GM10266 (cell line): ENCODE measurements at regions not wholly inside any gene's neighbourhood (a gene's known extent, or its start where the extent isn't known, plus 50 kb on each side); places are given as distances from the start of the nearest gene placed in this dataset.

Source experiments
- DNase-seq: peaks from one replicate; pipeline ENCODE4 v3.0.0; 2012; ENCODE audit errors: extremely low spot score
- TF ChIP-seq, protein P1 (sequence below): IDR thresholded peaks from 2 replicates; pipeline ENCODE4 v1.5.1; 2012; ENCODE audit warnings: mild to moderate bottlenecking, low read depth; ENCODE audit not compliant: control insufficient read depth, insufficient read depth; ENCODE audit errors: missing control alignments

GRCh38 chr4:89379511-89380044 lies 72.0 kb upstream of the GPRIN3 start:
- TF ChIP-seq, protein P1, sequence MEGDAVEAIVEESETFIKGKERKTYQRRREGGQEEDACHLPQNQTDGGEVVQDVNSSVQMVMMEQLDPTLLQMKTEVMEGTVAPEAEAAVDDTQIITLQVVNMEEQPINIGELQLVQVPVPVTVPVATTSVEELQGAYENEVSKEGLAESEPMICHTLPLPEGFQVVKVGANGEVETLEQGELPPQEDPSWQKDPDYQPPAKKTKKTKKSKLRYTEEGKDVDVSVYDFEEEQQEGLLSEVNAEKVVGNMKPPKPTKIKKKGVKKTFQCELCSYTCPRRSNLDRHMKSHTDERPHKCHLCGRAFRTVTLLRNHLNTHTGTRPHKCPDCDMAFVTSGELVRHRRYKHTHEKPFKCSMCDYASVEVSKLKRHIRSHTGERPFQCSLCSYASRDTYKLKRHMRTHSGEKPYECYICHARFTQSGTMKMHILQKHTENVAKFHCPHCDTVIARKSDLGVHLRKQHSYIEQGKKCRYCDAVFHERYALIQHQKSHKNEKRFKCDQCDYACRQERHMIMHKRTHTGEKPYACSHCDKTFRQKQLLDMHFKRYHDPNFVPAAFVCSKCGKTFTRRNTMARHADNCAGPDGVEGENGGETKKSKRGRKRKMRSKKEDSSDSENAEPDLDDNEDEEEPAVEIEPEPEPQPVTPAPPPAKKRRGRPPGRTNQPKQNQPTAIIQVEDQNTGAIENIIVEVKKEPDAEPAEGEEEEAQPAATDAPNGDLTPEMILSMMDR: no peak
- DNase-seq: no peak

GRCh38 chr4:89373394-89373793 lies 65.8 kb upstream of the GPRIN3 start:
- DNase-seq: no peak
- TF ChIP-seq, protein P1: no peak

DNA sequence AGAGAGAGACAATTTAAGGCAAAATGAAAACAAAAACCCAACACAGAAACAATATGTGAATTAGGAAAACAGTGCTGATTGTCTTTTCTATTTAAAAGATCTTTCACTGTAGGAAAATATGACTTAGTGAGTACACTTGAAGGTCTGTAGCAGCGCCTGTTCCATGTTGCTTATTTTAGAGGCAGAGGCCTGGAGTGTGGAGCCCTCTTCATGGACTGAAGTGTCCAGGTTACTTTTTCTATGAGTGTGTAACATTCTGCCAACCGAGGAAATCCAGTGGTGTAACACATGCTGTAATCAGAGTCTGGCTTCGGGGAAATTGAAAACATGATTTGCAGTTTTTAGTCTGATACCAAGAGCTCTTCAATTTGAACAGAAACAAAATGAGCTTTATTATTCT lies 64.0 kb upstream of the GPRIN3 start:
- TF ChIP-seq, protein P1: no peak

DNA sequence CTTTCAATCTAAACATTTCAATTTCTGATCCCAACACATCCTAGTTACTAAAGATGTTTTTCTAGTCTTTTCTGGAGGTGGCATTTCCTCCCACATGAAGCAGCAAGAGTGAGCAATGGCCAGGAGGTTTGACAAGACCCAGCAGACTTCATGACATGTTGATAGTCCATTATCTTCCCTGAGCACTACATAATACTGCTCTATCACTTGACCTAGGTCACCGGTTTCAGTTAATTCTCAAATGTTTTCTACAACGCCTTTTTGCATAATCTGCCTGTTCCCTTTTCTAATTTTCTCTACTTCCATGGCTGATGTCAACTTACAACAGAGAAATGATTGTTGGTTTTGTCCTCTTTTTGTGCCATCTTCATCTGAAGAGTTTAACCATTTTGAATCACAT lies 62.0 kb upstream of the GPRIN3 start:
- no peak for DNase-seq
- TF ChIP-seq, protein P1: no peak

More for the DNA sequence above, 64.0 kb upstream of the GPRIN3 start:
- no peak for DNase-seq

- DNase-seq: no peak
Observed at GRCh38 chr4:89368861-89369260, 61.3 kb upstream of the GPRIN3 start.

GRCh38 chr4:89365776-89366175 lies 58.2 kb upstream of the GPRIN3 start:
- no peak for DNase-seq
- TF ChIP-seq, protein P1: no peak

More at GRCh38 chr4:89368861-89369260, 61.3 kb upstream of the GPRIN3 start:
- TF ChIP-seq, protein P1: no peak

GRCh38 chr4:89365375-89365774 lies 57.8 kb upstream of the GPRIN3 start:
- TF ChIP-seq, protein P1: no peak
- DNase-seq: no peak
